Lower leg skin (tissue), 4 donors: ENCODE measurements at regions not wholly inside any gene's neighbourhood (a gene's known extent, or its start where the extent isn't known, plus 50 kb on each side); places are given as distances from the start of the nearest gene placed in this dataset.

Experiments
- DNase-seq, 2 donors: peaks; one replicate each; pipeline ENCODE4 v3.0.0-alpha.2; 2019; ENCODE audit warnings: low spot score in 2 of 2
- H3K4me3 ChIP-seq: fragments of 200-600 bp; sonication (generic); 2 replicates; pipeline ENCODE4 v1.5.1; 2017; ENCODE audit warnings: mild to moderate bottlenecking, low read depth; ENCODE audit not compliant: poor library complexity, severe bottlenecking
- CTCF ChIP-seq, 3 donors: fragments of 450-650 bp; IDR thresholded peaks; one replicate each; pipeline ENCODE4 v1.5.1; 2016; ENCODE audit warnings: antibody characterized with exemption in 3 of 3, mild to moderate bottlenecking in 3 of 3, moderate library complexity in 2 of 3
- POLR2A ChIP-seq, 2 donors: fragments of 450-650 bp; IDR thresholded peaks; one replicate each; pipeline ENCODE4 v1.6.1; 2016 to 2017; ENCODE audit warnings: antibody characterized with exemption in 2 of 2, mild to moderate bottlenecking in 1 of 2, moderate library complexity in 1 of 2
- WGBS, 2 donors: methylation state at CpG; one replicate each; pipeline ENCODE4 v1.1.5; 2018; 5-methylcytosine and 5-hydroxymethylcytosine counted together
- intact Hi-C: fragments of 100-400 bp; cut with DNase I; formaldehyde crosslinking; loops from one replicate; pipeline ENCODE4 v1.15.0; 2023; ENCODE audit warnings: low total_unique reads

DNA sequence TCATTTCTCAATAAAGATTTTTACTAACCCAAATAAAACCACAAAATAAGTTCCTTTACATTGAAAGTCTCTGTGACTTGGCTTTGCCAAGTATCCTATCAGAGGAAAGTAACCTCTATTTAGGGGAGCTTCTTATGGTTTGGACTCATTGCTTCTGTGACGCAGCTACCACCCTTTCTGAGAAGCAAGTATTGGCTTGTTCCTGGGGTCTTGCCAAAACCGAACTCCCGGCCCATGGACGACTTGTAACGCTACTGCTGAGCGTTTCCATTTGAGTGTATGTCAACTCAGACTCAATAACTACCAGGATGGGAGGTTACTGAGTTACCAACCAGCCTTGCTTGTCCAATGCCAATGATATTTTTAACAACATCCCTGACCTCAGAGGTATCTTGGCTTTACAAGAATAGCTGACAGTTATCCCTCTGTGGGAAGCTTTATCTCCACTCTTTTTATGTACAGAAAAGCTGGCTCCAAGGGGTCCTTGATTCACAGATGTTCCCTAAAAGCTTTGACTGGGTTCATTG, 911.9 kb downstream of the TTLL7 start:
- H3K4me3 ChIP-seq: no peak overlapping the region
- intact Hi-C loops: no loop called here
- DNase-seq: no peak
- 59 to 61% methylated on average over 6 of the region's 6 CpGs for WGBS, 2 donors
- TF ChIP-seq POLR2A (IDR thresholded peaks at IDR 0.05): no peak
- no peak for TF ChIP-seq CTCF (IDR thresholded peaks at IDR 0.05)

- intact Hi-C loops: no loop called here
- 68 to 69% methylated on average over 2 of the region's 2 CpGs for WGBS, 2 donors
- DNase-seq: no peak
- TF ChIP-seq POLR2A (IDR thresholded peaks at IDR 0.05) (no peak), CTCF (IDR thresholded peaks at IDR 0.05) (no peak)
- no peak overlapping the region for H3K4me3 ChIP-seq
Observed at GRCh38 chr1:83086346-83086745, 912.6 kb downstream of the TTLL7 start.

- no peak for DNase-seq
- intact Hi-C loops: no loop called here
- TF ChIP-seq POLR2A (IDR thresholded peaks at IDR 0.05) (no peak), CTCF (IDR thresholded peaks at IDR 0.05) (no peak)
- 87 to 89% methylated on average over 2 of the region's 2 CpGs for WGBS, 2 donors
- no peak overlapping the region for H3K4me3 ChIP-seq
Observed at GRCh38 chr1:83083589-83084224, 915.2 kb downstream of the TTLL7 start.

DNA sequence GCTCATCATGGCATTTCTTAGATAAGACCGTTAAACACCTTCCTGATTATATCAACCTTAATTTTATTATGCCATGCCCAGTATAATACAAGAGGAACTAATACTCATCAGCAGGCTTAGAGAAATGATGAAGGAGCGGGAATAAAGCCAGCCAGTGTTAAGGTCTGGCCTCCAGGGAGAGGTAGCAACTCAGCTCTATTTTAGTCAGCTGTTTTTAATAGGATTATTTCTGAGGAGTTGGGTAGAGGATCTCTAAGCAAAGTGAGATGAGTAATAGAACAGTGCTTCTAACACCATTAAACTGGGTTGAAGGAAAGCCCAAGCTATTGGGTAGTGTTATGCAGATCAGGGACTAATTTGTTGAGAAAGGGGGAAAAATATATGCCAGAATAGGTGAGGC, 921.5 kb downstream of the TTLL7 start:
- DNase-seq: no peak
- no peak overlapping the region for H3K4me3 ChIP-seq
- intact Hi-C loops: no loop called here
- TF ChIP-seq POLR2A (IDR thresholded peaks at IDR 0.05): no peak
- no peak for TF ChIP-seq CTCF (IDR thresholded peaks at IDR 0.05)
- 64 to 76% methylated on average over 2 of the region's 2 CpGs for WGBS, 2 donors

DNA sequence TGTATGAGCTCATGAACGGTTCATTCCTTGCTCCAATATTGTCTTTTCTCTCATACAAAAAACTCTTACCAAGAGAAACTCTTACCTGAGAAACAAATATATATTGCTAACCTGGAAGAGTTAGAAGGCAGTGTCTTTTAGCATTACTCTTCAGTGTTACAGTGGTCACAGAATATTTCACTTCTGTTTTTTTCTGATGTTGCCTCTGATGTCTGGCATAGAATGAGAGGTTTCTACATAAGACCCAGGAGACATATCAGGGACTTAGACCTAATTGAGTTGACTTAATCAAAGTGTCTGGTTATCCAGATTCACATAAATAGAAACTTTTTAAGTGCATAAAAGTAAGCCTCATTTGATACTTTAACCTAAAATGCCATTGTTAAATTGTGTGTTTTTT, 923.8 kb downstream of the TTLL7 start:
- WGBS, 2 donors: 86 to 95% methylated on average over 1 of the region's 1 CpG
- H3K4me3 ChIP-seq: no peak overlapping the region
- intact Hi-C loops: no loop called here
- DNase-seq: no peak
- TF ChIP-seq POLR2A (IDR thresholded peaks at IDR 0.05): no peak
- no peak for TF ChIP-seq CTCF (IDR thresholded peaks at IDR 0.05)

DNA sequence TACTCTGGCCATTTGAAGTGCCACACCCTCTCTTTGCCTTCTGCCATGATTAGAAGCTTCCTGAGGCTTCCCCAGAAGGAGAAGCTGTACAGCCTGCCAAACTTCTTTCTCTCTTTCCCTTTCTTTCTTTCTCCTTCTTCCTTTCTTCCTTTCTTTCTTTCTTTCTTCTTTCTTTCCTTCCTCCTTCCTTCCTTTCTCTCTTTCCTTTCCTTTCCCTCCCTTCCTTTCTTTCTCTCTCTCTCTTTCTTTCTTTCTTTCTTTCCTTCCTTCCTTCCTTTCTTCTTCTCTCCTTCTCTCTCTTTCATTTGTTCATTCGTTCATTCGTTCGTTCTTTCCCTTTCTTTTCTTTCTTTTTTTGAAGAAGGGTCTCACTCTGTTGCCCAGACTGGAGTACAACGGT, 931.0 kb downstream of the TTLL7 start:
- 83 to 91% methylated on average over 4 of the region's 4 CpGs for WGBS, 2 donors

More for the DNA sequence above, 931.0 kb downstream of the TTLL7 start:
- DNase-seq: no peak
- no peak for TF ChIP-seq CTCF (IDR thresholded peaks at IDR 0.05)
- TF ChIP-seq POLR2A (IDR thresholded peaks at IDR 0.05): no peak
- no peak overlapping the region for H3K4me3 ChIP-seq
- intact Hi-C loops: no loop called here
